Prostate gland (tissue), 2 donors: ENCODE measurements at regions not wholly inside any gene's neighbourhood (a gene's known extent, or its start where the extent isn't known, plus 50 kb on each side); places are given as distances from the start of the nearest gene placed in this dataset.

Experiments
- DNase-seq: peaks from one replicate; pipeline ENCODE4 v3.0.0-alpha.2; 2019; ENCODE audit warnings: low spot score
- H3K27ac ChIP-seq, 2 donors: fragments of 200-600 bp; sonication (generic); 2 replicates each; pipeline ENCODE4 v1.5.1; 2017 to 2019
- H3K27me3 ChIP-seq: fragments of 200-600 bp; sonication (generic); replicated peaks from 2 replicates; pipeline ENCODE4 v1.5.1; 2019; ENCODE audit not compliant: insufficient read depth
- H3K36me3 ChIP-seq, 2 donors: fragments of 200-600 bp; sonication (generic); 1 replicate in 1 of 2; 2 replicates in 1 of 2; pipeline versions ENCODE4 v1.5.1 to v1.8.1; 2017 to 2019
- H3K4me1 ChIP-seq: fragments of 200-600 bp; sonication (generic); replicated peaks from 2 replicates; pipeline ENCODE4 v1.5.1; 2019
- H3K4me3 ChIP-seq, 2 donors: fragments of 200-600 bp; sonication (generic); 2 replicates each; pipeline ENCODE4 v1.5.1; 2017 to 2019
- H3K9me3 ChIP-seq: fragments of 200-600 bp; sonication (generic); 2 replicates; pipeline ENCODE4 v1.5.1; 2017
- POLR2A ChIP-seq: fragments of 450-650 bp; IDR thresholded peaks from one replicate; pipeline ENCODE4 v1.6.1; 2016; ENCODE audit warnings: antibody characterized with exemption, mild to moderate bottlenecking
- POLR2AphosphoS5 ChIP-seq: sonication (generic); formaldehyde crosslinking; IDR thresholded peaks from one replicate; pipeline ENCODE4 v1.6.1; 2017; ENCODE audit warnings: antibody characterized with exemption
- WGBS: methylation state at CpG from one replicate; pipeline ENCODE4 v1.1.5; 2018; 5-methylcytosine and 5-hydroxymethylcytosine counted together
- intact Hi-C: fragments of 100-400 bp; cut with DNase I; formaldehyde crosslinking; loops from one replicate; pipeline ENCODE4 v1.14.2; 2022
- TF ChIP-seq, protein P1 (sequence below), 4 experiments: fragments of 200-600 bp in 2 of 4; fragments of 450-650 bp in 2 of 4; sonication (generic) in 2 of 4; IDR thresholded peaks; 1 replicate in 3 of 4; 2 replicates in 1 of 4; pipeline ENCODE4 v1.5.1; 2016 to 2019; ENCODE audit warnings: antibody characterized with exemption in 4 of 4, mild to moderate bottlenecking in 2 of 4, moderate library complexity in 2 of 4

DNA sequence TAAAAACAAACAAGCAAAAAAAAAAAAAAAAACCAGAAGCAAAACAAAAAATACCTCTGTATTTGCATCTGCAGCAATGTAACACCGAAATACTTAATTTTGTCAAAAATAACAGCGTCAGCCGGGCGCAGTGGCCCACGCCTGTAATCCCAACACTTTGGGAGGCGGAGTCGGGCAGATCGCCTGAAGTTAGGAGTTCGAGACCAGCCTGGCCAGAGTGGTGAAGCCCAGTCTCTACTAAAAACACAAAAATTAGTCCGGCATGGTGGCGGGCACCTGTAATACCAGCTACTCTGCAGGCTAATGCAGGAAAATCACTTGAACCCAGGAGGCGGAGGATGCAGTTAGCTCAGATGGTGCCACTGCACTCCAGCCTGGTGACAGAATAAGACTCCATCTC is 683.5 kb upstream of the CA10 start:
- H3K4me3 ChIP-seq: no peak overlapping the region
- 98% methylated on average over 12 of the region's 12 CpGs for WGBS
- intact Hi-C loops: no loop called here

DNA sequence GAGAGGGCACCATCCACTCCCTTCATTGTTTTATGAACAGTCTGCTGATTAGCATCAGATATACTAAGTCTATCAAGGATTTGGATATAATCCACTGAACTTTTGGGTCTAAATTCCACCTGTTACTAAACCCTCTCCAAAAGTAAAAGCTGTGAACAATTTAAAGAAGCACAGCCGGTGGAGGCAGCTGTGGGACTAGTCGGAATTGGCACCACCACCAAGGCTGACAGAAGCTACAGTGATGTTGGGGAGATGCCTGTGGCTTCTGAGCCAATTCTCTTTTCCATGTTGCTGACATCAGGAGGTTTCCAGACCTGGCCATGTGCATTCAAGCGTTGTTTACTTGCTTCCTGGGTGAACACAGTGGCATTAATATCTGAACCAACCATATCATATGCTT is 679.0 kb upstream of the CA10 start:
- 80% methylated on average over 3 of the region's 3 CpGs for WGBS
- no peak overlapping the region for H3K4me3 ChIP-seq
- no peaks in the 10 kb centered on the region for H3K9me3 ChIP-seq
- intact Hi-C loops: no loop called here
- no peak for TF ChIP-seq POLR2A
- no peak for TF ChIP-seq POLR2AphosphoS5
- TF ChIP-seq, protein P1, sequence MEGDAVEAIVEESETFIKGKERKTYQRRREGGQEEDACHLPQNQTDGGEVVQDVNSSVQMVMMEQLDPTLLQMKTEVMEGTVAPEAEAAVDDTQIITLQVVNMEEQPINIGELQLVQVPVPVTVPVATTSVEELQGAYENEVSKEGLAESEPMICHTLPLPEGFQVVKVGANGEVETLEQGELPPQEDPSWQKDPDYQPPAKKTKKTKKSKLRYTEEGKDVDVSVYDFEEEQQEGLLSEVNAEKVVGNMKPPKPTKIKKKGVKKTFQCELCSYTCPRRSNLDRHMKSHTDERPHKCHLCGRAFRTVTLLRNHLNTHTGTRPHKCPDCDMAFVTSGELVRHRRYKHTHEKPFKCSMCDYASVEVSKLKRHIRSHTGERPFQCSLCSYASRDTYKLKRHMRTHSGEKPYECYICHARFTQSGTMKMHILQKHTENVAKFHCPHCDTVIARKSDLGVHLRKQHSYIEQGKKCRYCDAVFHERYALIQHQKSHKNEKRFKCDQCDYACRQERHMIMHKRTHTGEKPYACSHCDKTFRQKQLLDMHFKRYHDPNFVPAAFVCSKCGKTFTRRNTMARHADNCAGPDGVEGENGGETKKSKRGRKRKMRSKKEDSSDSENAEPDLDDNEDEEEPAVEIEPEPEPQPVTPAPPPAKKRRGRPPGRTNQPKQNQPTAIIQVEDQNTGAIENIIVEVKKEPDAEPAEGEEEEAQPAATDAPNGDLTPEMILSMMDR (IDR thresholded peaks at IDR 0.05): no peak
- no peaks in the 10 kb centered on the region for H3K27me3 ChIP-seq
- no peaks in the 10 kb centered on the region for H3K4me1 ChIP-seq
- DNase-seq: no peak
- H3K36me3 ChIP-seq: no peaks in the 10 kb centered on the region
- H3K27ac ChIP-seq: no peak overlapping the region

More for the DNA sequence above, 683.5 kb upstream of the CA10 start:
- TF ChIP-seq POLR2A: no peak
- no peak for DNase-seq
- H3K4me1 ChIP-seq: no peaks in the 10 kb centered on the region
- no peak overlapping the region for H3K27ac ChIP-seq
- H3K36me3 ChIP-seq: no peaks in the 10 kb centered on the region
- no peaks in the 10 kb centered on the region for H3K27me3 ChIP-seq
- no peaks in the 10 kb centered on the region for H3K9me3 ChIP-seq

- H3K27me3 ChIP-seq: no peaks in the 10 kb centered on the region
- WGBS: 78% methylated on average over 1 of the region's 1 CpG
- H3K9me3 ChIP-seq: no peaks in the 10 kb centered on the region
- no peaks in the 10 kb centered on the region for H3K36me3 ChIP-seq
- no peak overlapping the region for H3K4me3 ChIP-seq
- TF ChIP-seq POLR2AphosphoS5 (no peak), POLR2A (no peak)
- TF ChIP-seq, protein P1 (IDR thresholded peaks at IDR 0.05): no peak
- no peaks in the 10 kb centered on the region for H3K4me1 ChIP-seq
- no peak for DNase-seq
- intact Hi-C loops: no loop called here
- H3K27ac ChIP-seq: no peak overlapping the region
Observed at GRCh38 chr17:52831536-52831935, 673.0 kb upstream of the CA10 start.

DNA sequence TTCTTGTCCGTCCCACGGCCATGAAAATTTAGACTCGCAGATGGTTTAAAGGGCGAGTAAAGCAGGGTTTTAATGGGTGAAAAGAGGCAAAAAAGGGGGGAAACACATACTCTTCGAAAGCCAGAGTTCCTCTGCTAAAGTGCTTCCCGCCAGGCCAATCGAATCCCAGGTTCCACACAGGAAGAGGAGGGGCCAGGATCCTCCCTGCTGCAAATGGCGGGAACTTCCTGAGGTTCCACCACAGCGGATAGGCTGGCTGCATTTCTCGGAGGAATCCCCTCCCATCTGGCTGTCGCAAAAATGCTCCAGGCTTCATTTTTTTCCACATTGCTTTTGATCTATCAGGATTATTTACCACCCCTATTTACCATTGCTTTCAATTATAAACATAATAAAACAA is 670.1 kb upstream of the CA10 start:
- no peak for TF ChIP-seq POLR2A
- TF ChIP-seq, protein P1 (IDR thresholded peaks at IDR 0.05): no peak
- no peak for TF ChIP-seq POLR2AphosphoS5
- Histone ChIP-seq H3K27me3 (no peaks in the 10 kb centered on the region), H3K27ac (no peak overlapping the region), H3K4me3 (no peak overlapping the region), H3K4me1 (no peaks in the 10 kb centered on the region), H3K9me3 (no peaks in the 10 kb centered on the region), H3K36me3 (no peaks in the 10 kb centered on the region)
- WGBS: 93% methylated on average over 11 of the region's 11 CpGs
- intact Hi-C loops: no loop called here
- DNase-seq: no peak

DNA sequence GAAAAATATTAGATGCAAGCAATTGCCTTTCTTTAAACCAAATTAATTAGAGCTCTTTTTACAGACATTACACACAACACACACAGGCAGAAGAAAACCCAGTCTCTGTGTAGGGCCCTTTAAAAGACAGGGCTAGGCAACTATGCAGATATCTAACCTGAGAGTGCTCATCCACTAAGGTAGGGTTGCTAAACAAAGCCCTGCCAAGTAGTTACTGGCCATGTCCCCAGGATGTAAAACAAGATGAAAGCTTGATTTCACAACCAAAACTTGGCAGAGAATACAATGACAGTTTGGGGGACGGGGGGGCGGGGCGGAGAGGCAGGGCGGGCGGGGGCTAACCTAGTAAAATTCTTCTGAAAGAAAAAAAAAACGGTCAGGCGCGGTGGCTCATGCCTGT is 669.0 kb upstream of the CA10 start:
- Histone ChIP-seq H3K36me3 (no peaks in the 10 kb centered on the region), H3K4me1 (no peaks in the 10 kb centered on the region), H3K27ac (no peak overlapping the region), H3K9me3 (no peaks in the 10 kb centered on the region), H3K27me3 (no peaks in the 10 kb centered on the region), H3K4me3 (no peak overlapping the region)
- TF ChIP-seq POLR2AphosphoS5: peak; percentile 55
- TF ChIP-seq, protein P1 (IDR thresholded peaks at IDR 0.05): no peak
- DNase-seq: peak; percentile 70
- 31% methylated on average over 8 of the region's 8 CpGs for WGBS
- intact Hi-C loops: no loop called here
